HG03196 (cell line): ENCODE measurements at regions not wholly inside any gene's neighbourhood (a gene's known extent, or its start where the extent isn't known, plus 50 kb on each side); places are given as distances from the start of the nearest gene placed in this dataset.
A peak's percentile ranks its signal among the peaks of the same experiment; 100 is the strongest.
"Not testable (repeated sequence)": the region's sequence is repeated elsewhere in the genome, so short reads cannot be mapped to it uniquely, and the experiment has no call there.

Source experiments
- ATAC-seq: cut with Tn5 transposase; IDR thresholded peaks from one replicate; pipeline ENCODE4 v1.9.1; 2021; ENCODE audit not compliant: unreplicated experiment

- ATAC-seq, result not testable (repeated sequence)
Measured at GRCh38 chr10:30703446-30703845, 73.9 kb upstream of the LYZL2 start.

- ATAC-seq, result no peak
Measured at GRCh38 chr10:30702860-30703259, 73.3 kb upstream of the LYZL2 start.

GRCh38 chr10:30701451-30702173 lies 72.1 kb upstream of the LYZL2 start:
- ATAC-seq, result peak; percentile 63

DNA sequence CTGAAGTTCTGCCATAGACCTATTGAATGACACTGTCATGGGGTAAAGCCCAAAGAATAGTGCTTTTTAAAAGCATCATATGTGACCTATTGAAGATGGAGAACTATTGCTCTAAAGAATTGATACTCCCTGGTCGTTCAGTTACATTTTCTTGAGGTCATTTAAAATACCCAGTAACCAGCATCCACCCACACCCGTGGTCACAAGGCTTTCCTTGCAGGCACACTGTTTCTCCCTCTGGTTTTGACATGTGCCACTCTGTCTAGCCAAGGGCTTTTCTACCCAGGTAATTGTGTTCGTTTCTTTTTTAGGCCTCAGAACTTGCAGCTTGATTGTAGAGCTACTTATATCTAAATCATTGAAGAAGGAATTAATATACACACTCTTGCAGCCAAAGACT lies 68.3 kb upstream of the LYZL2 start:
- ATAC-seq, result no peak

GRCh38 chr10:30697221-30697620 lies 67.7 kb upstream of the LYZL2 start:
- ATAC-seq, result not testable (repeated sequence)

DNA sequence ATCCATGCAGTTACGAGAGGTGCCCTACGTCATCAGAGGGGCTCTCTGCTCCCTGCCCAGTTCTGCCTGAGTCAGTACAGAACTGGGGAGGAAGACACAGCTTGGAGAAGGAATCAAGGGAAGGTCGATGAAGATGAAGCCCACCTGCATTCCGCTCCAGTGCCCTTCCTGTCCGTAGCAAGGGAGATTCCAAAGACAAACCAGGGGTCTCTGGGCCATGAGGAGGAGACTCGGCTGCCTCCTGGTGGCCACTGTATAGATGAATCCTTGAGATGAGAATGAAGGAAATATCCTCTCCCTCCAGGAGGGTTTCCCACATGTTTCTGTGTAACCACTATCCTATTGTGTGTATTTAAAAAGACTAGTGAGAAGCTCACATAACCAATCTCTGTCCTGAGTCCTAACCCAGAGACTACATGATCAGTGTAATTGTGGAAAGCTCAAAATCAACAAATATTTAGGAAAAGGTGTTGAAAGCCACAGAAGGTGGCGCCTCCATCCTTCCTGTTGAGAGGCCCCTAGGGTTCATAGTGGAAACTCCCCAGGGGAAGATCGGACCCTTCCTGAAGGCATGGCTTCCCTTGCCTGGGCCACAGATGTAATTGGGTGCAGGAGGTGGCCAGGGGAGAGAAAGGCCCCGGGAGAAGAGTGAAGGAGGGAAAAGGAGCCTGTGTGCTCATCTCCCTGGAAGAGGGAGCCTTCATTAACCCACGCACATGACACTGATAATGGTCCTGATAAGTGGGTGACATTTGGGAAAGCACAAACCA lies 67.0 kb upstream of the LYZL2 start:
- not testable (repeated sequence) for ATAC-seq

DNA sequence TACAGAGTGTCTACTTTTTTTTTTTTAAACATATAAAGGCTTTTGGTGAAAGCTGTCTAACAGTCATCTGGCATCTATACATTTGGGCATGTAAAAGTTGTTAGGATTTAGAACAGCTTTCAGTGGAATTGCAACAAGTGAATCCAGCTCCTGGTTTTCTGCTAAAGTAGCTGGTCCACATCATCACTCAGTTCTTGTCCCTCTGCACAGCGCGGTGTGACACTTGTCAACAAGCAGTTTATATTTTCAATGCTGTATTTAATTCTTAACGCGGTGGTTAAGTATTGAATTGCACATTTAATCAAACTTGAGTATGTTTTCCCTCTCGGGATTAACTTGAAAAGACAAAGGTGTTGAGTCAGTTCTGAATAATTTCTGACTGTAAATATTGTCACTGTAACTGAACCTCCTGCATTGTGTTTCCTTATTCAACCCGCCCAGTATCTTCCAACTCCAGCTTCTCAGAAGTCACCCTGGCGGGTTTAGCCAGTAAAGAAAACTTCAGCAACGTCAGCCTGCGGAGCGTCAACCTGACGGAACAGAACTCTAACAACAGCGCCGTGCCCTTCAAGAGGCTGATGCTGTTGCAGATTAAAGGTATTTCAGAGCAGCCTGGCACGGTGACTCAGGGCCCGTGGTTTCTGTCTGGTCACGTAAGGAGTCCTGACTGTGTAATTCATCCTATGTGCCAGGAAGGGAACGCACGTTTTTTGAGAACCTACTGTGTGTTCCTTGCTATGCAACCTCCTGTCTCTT lies 66.1 kb upstream of the LYZL2 start:
- not testable (repeated sequence) for ATAC-seq

DNA sequence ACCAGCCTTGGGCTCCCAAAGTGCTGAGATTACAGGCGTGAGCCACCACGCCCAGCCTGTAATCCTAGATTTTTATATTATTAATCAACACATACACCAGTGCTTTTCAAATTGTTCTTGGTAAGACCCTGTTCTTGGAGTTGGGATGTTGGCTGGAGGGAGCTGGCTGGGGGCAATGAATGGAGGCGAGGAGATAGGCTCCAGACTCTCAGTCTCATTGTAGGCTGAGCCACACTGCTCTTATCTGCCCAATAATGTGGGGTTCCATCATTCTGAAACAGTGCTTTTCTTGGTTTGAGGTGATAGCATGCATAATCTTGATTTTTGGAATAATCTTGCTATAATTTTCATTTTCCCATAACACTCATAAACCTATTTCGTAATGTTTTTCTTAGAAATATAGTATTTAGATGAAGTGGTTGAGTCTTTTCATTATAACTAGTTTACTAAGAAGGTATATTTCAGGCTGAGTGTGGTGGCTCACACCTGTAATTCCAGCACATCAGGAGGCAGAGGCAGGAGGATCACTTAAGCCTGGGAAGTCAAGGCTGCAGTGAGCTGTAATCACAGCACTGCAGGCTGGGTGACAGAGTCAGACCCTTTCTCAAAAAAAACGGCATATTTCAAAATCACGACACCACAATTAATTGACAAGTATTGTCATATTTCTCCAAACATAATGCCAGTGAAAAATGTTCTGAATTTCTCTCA lies 65.1 kb upstream of the LYZL2 start:
- no peak for ATAC-seq

- no peak for ATAC-seq
Measured at GRCh38 chr10:30691639-30692015, 62.1 kb upstream of the LYZL2 start.

GRCh38 chr10:30690948-30691638 lies 61.5 kb upstream of the LYZL2 start:
- ATAC-seq, result not testable (repeated sequence)

DNA sequence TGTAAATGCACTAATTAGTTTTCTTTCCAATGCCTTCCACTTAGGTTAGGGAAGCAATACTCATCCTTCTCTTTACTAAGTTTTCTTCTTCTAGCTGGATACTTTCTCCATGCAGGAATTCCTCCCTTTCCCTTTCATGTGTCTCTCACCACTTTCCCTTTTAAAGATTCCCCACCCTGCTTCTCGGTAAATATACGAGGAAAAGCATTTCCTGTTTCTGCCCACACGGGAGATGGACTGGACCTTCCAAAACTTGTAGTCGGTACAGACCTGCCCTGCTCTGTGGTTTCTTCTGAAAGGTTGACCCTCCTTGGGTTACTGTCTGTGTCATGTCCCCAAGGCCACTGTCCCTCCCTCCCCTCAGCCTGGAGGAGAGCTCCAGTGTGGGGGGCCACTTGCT lies 58.9 kb upstream of the LYZL2 start:
- ATAC-seq, result no peak

GRCh38 chr10:30687698-30688213 lies 58.2 kb upstream of the LYZL2 start:
- no peak for ATAC-seq

- no peak for ATAC-seq
Measured at GRCh38 chr10:30686708-30687107, 57.2 kb upstream of the LYZL2 start.

DNA sequence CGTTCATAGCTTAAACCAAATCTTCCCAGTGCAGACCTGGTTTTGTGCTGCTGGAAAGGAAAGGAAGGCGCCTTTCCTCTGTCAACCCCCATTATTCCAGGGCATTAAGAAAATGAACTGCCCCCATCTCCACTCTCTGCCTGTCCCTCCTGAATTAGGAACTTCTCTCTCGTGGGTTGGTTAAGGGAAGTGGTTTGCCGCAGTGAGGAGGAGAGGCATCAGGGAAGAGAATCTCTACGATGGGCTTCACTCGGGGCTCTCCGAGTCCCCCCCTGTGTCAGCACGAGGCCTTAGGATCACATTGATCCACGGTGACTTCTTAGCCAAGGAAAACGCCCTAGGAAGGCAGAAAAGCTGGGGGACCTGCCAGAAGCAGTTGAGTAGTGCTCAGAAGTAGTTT lies 53.9 kb upstream of the LYZL2 start:
- ATAC-seq, result no peak

DNA sequence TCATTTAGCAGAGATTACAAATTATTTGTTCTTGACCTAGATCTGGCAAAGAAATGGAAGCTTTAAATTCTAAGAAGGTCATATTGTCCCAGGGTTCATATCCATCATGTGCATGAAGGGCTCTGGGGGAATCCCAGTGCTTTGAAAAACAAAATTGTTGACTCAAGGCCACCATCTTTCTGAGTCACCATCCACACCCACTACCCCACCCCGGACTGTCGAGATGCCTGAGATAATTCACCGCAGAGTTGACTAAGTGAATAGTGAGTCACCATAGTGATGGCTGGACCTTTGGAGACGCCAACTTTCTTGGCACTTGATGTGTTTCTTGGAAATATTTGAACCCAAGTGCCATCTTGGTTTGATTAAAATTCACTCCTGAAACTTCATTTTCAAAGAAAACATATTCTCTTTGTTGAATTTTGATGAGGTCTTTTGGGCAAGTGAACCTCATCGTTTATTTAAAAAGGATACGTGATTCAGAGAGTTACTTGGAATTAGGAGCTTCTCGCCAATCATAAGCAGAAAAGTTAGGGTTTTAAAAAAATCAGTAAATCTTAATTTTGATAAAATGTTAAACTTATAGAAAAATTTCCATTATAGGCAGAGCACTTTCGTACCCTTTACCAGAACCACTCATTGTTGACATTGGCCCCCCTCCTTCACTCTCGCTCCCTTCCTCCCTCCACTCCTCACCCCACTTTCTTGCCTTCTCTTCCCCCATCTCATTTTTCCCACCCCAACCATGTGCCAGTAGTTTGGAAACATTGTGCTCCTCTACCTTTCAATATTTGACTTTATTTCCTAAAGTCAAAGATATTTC lies 53.0 kb upstream of the LYZL2 start:
- ATAC-seq, result not testable (repeated sequence)

GRCh38 chr10:30680908-30681307 lies 51.4 kb upstream of the LYZL2 start:
- ATAC-seq, result no peak
